COLO668 (cell line): ENCODE measurements at regions not wholly inside any gene's neighbourhood (a gene's known extent, or its start where the extent isn't known, plus 50 kb on each side); places are given as distances from the start of the nearest gene placed in this dataset.

Experiments used
- DNase-seq: peaks from one replicate; lab custom pipeline; 2025; ENCODE audit not compliant: unreplicated experiment; lab: John Stamatoyannopoulos, UW

DNA sequence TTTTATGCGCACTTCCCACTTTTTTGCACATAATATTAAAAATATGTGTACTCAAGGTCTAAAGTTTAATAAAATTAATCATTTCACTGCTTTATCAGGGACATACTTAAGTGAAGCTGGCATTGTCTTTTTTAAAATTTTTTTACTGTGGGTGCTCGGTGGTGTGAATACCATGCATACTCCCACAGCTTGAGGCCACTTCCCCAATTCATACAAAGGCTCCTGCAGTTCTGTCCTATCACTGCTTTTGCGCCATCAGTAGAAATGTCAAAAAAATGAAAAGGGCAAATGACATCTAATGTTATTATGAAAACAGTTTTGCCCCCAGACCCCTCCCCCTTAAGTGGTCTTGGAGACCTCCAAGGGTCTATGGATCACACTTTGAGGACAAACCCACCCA lies 464.1 kb upstream of the ARID1B start:
- DNase-seq: no peak

DNA sequence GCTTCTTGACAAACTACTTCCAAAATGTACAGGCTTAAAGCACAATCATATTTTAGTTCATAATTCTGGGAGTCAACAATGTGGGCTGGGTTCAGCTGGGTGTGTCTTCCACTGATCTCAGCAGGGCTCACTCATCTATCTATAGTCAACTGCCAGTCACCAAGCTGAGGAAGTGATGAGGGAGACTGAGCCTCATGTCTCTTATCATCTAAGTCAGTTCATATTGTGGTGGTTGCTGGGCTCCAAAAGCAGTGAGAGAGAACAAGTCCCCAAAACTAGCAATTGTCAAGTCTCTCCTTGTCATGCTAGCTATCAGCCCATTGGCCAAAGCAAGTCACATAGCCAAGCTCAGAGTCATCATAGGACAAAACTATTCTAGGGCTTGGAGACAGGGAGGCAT lies 465.9 kb upstream of the ARID1B start:
- no peak for DNase-seq

GRCh38 chr6:156310701-156311100 lies 466.5 kb upstream of the ARID1B start:
- no peak for DNase-seq

DNA sequence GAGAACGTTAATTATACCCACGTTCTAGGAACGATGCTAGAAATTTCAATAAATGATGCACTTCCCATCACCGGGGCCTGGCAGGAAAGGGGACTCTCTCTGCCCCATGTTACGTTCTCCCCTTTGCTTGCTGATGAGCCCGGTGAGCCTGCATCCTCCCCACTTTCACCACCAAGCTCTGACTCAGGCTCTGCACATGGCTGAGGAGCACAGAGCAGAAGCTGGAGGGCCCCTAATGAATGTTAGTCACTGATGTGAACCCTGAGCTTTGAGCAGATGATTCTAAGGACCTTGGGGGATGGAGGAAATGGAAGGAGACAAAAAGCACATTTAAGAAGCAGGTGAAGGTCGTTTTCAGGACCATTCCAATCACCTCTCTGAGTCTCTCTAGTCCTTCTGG lies 468.2 kb upstream of the ARID1B start:
- no peak for DNase-seq

GRCh38 chr6:156308604-156309003 lies 468.6 kb upstream of the ARID1B start:
- no peak for DNase-seq

DNA sequence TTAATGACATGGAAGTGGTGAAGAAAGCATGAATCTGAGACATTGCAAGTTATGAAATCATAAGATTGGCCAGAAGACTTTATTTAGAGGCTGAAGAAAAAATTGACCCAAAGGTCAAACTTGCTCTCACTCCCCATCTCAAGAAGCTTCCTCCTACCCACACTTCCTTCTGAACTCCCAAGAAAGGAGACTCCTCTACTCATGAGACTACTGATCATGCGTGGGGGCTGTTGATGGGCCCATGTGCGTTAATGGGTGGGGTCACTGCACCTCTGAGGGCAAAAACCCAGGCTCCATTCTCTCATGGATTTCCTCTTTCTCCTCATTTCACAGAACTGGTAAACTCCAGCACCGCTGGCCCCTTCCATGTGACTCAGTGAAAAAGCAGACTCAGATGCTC lies 470.6 kb upstream of the ARID1B start:
- no peak for DNase-seq

GRCh38 chr6:156283091-156283490 lies 494.1 kb upstream of the ARID1B start:
- DNase-seq: no peak

DNA sequence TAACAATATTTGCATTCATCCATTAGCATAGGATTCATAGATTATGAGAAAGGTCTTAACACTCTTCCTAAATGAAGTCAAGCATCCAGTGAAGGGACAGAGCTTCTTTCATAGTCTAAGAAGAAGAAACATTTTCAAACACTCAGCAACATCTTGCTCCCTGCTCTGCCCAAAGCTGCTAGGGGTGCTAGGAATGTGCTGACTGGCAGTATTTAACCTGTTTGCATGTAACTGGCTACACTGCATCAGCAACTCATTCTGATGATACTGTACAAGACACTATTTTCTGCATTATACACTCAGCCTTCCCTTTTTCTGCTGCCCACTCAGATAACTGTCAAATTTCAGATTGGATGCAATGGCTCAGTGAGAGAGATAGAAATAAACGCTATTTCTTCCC lies 495.1 kb upstream of the ARID1B start:
- no peak for DNase-seq

DNA sequence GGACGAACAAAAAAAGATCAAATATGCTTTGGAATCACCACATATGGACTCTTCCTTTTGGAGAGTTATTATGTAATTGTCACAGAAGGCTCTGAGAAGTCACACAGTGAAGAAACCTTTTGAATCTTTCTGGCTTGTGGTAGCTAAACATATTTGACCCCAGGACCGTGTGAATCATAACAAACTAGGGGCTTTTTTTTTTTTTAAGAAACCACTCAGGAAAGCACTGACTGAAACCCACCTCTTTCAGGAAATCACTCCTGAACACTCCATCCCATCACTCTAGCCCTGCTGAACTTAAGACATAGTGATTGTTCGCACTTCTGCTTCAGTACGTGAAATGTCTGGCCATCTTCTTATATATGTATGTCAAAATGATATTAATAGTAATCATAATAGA lies 495.9 kb upstream of the ARID1B start:
- no peak for DNase-seq

DNA sequence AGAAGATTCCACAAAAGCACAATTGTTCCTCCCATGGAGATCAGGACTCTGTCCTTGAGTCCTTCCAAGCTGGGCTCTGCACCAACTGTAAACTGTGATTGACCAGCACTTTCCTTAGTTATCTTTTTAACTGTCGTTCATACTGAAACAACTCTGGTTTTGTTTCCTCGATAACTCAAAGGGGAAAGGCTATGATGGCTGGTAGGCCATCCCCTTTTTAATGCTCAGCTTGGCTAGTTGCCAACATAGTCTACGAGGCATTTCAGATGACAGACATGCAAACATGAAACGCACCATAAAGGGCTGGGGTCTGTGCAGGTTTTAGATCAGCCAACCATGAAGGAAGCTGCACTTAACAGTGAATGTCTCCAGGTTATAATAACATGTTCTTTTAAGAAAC lies 497.1 kb upstream of the ARID1B start:
- peak; percentile 62 for DNase-seq

- peak; percentile 54 for DNase-seq
These were observed 497.8 kb upstream of the ARID1B start for GRCh38 chr6:156279261-156279969.

DNA sequence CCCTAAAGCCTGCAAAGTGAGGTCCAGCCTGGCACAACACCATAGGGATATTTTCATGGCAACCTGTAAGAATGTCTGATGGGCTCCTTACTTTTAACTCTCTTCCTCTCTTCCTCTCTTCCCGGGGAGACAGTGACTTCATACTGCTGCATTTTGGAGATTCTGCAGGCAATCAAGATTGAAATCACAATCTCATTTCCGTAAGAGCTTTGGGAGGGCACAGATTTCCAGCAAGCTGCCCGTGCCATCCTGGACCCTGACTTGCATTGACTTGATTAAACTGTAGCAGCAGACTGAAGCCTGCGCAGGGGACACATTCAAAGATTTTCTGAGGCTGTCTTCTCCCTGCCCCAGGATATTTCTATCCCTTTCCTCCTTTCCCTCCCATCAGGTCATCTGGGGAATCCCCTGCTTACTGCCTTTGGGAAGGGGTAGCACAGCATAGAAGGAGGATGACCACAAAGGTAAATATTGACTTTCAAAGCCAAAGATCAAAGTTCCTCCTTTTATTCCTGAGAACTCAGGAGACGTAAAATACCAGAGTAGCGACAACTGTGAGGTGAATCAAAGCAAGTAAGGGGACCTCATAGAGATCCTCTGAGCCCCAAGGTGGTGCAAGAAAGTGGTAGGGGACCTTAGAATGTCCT lies 504.0 kb upstream of the ARID1B start:
- DNase-seq: no peak

- no peak for DNase-seq
These were observed 507.3 kb upstream of the ARID1B start for GRCh38 chr6:156269751-156270369.

GRCh38 chr6:156268849-156269248 lies 508.3 kb upstream of the ARID1B start:
- DNase-seq: no peak

DNA sequence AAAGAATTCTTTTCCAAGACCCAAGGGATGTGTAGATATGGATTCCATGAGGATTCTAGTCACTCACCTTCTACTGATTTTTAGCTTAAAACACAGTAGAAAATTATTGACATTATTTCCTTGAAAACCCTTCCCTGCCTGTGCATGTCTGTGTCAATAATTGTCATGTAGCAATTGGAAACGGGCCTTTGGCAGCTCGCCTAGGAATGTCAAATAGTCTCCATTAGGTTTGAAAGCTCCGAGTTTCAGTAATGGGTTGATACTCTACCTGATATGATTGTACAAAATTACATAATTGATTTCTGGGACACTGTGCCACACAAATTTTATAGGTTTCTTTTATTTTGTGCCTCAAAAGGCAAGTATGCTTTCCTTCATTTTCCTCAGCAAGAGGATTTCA lies 515.2 kb upstream of the ARID1B start:
- peak; percentile 16 for DNase-seq

GRCh38 chr6:156260815-156261214 lies 516.4 kb upstream of the ARID1B start:
- no peak for DNase-seq

GRCh38 chr6:156258981-156259380 lies 518.2 kb upstream of the ARID1B start:
- no peak for DNase-seq

- DNase-seq: no peak
These were observed 521.0 kb upstream of the ARID1B start for GRCh38 chr6:156256161-156256560.

DNA sequence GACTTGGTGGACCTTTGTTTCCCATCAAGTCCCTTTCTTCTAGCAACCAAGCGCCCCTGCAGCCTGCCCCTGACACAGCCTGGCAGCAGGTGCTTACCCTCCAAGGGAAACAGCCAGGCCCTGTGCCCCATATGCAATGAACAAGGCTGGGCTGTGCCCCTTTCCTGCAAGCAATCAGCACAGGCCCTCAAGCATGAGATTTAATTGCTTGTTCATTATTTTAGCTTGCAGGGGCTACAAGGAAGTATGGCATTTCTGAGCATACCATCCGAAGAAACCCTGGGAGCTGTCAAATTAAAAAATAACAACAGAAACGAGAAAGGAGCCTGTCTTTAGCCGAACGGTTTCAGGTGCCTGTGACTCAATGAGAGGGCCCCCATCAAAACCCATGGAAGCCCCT lies 522.9 kb upstream of the ARID1B start:
- DNase-seq: no peak

DNA sequence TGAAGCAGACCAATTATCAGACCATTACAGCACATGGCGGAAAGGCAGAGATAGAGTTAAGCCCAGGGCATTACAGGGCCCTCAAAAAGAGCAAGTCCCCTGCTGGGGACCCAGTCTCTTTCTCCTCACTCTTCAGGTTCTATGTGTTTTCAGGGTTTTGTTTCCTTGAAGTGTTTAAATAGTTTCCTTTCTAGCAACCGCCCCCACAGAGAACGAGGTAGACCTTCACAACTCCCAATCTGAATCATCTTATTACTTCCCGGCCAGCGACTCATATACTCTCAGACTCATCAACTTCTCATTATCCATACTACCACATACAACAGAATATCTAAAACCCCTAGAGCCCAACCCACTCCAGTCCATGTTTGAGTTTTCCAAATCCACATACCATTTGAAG lies 526.6 kb upstream of the ARID1B start:
- DNase-seq: no peak

DNA sequence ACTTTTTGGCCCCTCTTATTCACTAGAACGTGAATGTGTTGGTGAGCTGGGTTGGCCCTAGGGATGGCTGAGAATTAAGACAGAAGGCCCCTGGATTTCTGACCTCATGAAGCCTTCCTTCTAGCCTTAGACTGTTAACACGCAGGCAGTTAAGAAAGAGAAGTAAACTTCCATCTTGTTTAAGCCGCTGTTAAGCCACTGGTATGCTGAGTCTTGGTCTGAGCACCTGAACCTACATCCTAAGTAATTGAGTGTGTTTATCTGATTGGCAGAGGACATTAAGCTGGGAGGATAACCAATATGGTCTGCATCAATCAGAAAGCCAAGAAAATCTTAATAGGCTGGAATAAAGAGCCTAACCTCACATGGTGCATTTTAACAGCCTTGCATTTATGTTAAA lies 535.0 kb upstream of the ARID1B start:
- DNase-seq: no peak

- no peak for DNase-seq
These were observed 546.0 kb upstream of the ARID1B start for GRCh38 chr6:156231026-156231765.
